GM19463 (cell line): ENCODE measurements at regions not wholly inside any gene's neighbourhood (a gene's known extent, or its start where the extent isn't known, plus 50 kb on each side); places are given as distances from the start of the nearest gene placed in this dataset.

ENCODE experiments used
- ATAC-seq: cut with Tn5 transposase; IDR thresholded peaks from one replicate; pipeline ENCODE4 v1.9.1; 2021; ENCODE audit warnings: mild to moderate bottlenecking, moderate library complexity; ENCODE audit not compliant: unreplicated experiment

DNA sequence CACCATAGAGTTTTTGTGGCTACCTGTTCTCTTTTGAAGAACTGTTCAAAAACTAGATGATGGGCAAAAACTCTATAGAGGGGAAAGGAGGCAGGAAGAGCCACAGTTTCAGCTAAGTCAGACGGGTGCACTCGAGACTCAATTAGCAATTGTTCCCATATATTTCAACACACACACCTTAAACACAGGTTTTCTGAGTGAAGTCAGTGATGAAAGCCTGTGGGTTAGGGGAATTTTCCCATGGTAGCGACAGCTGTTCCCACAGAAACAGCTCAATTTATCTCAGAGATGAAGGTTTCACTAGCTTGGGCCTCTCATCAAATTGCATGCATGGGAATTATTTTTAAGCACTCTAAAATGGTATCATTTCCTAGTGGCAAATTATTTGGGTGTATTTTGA lies 143.4 kb downstream of the ZIC5 start:
- ATAC-seq, result no peak

DNA sequence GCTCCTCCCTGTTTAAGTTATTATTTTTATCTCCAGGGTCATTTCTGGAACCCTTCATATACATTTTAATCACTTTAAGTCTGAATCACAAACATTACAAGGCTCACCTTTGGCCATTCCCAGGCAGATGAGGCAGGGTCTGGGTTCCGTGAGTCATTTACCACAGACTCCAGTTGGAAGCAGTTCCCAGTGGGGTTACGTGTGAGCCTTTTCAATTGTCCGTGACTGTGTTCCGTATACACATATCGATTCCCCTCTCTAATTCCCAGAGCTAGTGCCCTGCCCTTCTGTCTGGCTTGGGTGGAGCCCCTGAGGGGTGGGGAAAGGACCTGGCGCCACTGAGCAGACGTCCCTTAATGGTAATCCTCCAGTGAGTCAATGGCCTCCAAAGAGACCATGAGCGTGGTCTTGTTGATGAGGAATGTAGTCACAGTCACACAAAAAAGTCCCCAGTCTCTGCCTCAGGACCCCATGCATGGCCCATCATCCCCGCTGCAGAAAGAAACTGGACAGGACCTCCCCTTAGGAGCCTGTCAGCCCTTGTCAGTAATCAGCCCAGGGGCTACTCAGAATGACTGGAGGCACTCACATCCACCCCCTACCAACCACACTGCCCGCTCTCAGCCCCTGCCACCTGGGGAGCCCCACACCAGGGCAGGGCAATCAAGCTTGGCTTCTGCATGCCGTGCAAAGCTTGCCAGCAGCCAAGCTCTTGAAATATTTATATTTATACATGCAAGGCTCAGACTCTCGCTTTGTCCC lies 144.4 kb downstream of the ZIC5 start:
- no peak for ATAC-seq

DNA sequence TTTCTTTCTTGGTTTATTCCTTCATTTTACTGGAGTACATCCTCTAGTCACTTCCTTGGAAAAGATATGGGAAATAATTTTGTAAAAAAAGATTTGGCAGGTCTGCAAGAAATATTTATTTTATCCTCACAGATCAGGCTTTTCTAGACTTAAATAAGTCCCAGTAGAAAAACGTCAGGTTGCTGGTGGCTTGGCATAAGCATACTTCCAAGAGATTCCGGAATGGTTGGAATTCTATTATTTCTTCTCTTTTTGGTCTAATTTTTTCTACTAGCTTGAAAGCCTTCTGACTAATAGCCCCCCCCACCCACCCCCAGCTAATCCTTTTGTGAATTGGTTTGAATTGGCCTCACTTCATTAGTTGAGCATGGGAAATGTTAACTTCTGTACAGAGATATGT lies 147.6 kb downstream of the ZIC5 start:
- ATAC-seq, result no peak

DNA sequence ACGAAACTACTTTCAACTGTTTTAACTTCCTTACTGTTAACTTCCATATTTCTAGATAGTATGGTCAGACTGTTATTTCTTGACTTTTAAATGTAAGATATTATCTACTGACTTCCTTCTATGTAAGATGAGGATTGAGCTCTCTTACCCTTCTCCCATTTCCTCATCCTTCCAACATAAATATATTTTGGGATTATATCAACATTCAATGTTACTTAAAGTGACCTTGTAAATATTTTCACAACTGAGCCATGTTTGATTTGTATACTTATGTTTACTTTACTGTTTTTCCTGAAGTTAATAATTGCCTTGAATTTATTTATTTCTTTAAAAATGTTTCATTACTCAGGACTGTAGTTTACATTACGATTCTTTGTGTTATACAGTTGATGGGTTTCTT lies 148.7 kb downstream of the ZIC5 start:
- no peak for ATAC-seq

DNA sequence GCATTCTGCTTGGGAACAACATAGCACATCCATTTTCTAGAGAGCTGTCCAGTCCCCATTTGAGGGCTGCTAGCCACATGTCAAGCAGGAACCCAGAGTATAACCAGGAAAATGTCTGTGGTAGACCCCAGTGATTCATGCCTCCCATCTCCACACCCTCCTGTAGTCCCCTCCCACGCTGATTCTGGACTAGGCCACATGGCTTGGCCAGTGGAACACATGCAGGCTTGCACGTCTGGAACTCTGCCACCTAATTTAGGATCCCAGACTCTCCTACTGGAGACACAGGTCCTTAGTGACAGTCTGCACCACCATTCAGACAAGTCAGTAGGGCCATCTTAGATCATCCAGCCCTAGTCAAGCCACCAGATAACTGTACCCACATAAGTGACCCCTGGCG lies 149.8 kb downstream of the ZIC5 start:
- no peak for ATAC-seq

DNA sequence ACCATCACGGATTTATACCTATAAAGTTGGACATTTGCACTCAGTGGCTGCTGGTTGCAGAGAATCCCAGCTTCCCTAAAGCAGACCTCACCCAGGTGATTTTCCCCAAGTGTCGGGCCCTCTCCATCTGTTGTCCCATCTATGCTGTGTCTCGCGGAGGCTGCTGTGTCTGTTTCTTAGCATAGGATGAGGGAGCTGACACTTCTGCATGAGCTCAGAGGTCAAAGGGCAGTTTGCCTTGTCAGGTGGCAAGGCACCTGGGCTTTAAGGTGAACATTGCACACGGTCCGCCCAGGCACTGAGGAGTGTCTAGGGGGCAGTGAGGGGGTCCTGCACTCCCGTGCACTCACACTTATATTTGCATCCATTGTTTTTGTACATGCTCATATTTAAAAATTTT lies 151.6 kb downstream of the ZIC5 start:
- no peak for ATAC-seq

DNA sequence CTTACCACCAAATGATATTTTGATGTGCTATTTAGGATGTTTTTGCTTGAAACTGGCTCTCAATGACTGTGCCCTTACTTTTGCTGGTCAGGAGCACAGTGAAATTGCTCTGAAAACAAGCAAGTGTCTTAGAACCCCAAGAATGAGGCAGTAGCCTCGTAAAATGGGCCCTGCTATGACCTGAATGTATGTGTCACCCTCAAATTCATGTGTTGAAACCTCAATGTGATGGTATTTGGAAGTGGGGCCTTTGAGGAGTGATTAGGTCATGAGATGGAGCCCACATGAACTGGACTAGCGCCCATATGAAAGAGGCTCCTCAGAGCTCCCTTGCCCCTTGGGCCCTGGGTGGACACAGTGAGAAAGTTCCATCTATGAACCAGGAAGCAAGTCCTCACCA lies 155.2 kb downstream of the ZIC5 start:
- no peak for ATAC-seq

DNA sequence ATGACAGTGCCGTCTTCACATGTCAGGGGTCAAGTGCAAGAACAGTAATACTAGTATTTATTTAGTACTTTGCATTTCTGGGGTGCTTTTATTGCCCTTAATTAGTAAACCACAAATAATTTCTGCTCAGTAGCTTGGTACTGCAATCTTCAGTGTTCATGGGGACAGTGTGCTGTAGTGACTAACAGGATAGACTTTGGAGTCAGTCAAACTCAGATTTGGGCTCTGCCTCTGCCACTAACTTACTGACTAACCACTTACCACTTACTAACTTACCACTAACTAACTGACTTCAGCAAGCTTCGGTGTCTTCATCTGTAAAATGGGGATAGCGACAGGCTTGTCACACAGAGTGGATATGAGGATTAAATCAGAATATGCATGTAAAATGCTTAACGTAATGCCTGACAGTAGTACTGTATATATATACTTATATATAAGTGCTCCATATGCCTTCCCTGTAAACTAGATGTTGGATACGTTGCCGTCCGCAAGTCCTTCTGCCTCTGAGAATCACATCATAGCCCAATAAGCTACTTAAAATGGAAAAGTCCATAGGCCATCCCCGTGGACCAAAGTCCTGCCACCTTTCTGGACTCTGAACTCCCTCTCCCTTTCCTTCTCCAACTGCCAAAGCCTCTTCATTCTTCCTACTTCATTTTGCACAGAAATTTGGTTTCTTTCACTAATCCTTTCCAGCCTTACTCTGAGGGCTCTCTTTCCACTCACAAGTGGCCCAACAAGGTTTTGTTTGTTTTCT lies 158.1 kb downstream of the ZIC5 start:
- ATAC-seq, result no peak

DNA sequence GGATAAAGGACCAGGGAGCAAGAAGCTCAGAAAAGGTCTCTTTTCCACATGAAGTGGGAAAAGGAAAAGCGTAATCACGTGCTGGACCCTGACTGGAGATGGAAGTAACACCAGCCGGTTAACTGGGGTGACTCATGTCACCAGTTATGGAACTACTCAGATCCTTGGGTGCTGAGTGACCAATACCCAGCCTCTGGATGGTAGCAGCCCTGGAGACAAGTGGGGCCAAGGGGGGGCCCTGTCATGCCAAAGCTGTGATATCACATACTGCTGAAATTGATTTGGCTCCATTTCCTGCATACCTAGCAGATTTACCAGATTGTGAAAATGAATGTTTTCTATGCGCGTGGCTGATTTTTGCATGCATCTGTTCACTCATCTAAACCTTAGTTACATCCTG lies 158.9 kb downstream of the ZIC5 start:
- ATAC-seq, result no peak

DNA sequence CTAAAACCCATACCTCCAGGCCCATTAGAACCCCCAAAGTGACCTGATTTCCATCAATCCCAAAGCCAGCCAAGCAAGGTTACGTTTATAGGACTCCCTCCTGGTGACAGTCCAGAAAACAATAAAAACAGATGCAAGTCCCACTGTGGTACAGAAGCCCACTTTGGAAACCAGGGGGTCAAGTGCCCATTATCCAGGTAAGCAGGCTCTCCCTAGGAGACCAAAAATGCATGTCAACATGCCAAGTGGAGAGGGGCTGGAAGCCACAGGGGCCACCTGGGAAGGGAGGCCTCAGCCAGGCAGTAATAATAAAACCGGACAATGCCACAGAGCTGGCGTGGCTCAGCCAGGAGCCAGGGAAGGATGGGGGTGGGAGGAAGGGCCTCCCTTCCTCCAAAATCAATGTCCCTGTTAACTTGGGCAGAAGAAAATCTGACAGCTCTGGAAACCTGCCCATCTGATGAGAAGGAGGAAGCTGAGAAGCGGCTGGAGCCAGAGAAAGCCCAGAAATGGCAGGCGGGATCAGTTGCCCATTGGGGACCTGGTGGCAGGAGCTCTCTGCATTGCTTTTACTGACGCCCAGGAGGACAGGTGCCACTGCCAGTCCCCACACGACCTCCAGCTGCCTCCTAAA lies 160.4 kb downstream of the ZIC5 start:
- ATAC-seq, result no peak

DNA sequence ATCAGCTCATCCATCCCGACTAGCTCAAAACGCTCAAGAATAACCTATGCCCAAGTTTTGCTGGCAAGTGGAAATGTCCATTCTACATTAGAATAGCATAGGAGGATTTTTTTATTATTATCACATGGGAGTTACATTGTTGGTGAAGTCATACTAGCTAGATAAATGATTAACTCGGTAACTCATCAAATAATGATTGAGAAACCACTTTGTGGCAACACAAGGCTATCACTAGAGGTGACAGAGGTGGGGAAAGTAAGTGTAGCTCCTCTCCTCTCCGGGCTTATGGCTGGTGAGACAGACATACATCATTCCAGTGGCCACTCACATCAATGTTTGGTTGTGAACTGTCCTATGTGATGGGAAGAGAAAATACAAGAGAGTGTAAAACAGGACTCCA lies 161.6 kb downstream of the ZIC5 start:
- peak; percentile 45 for ATAC-seq

DNA sequence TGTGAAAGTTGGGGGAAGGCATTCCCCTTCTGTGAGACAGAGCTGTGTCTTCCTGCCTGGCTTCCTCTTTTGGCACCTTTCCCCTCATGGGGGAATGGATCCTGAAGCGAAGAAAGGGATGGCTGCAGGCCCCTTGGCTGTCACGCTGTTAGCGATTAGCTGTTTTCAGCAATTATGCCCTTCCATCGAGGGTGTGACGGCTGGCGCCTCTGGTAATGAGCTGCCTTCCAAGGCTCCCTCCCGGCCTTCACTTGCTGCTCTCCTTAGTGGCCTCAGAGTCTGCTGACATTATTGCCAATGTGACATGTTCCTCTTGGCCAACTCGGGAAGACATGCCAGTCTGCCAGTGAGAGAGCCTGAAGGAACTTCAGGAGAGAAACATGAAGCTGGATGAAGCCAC lies 162.1 kb downstream of the ZIC5 start:
- ATAC-seq, result no peak

DNA sequence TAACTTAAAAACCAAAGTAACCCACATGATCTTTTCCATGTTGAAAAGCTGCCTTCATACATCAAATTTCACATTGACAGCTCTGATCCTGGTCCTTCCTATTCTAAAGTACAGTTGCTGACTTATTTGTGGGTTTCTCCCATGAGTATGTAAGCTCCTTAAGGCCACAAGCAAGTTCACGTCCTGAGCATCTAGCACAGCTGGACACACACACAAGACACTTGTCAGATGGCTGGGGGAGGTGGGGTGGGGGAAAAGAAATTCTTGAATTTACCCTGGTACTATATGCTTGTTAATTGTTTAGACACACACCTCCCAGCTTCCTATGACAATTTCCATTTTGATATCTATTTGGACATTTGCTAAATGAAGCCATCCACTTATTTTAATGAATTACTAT lies 162.8 kb downstream of the ZIC5 start:
- ATAC-seq, result no peak

DNA sequence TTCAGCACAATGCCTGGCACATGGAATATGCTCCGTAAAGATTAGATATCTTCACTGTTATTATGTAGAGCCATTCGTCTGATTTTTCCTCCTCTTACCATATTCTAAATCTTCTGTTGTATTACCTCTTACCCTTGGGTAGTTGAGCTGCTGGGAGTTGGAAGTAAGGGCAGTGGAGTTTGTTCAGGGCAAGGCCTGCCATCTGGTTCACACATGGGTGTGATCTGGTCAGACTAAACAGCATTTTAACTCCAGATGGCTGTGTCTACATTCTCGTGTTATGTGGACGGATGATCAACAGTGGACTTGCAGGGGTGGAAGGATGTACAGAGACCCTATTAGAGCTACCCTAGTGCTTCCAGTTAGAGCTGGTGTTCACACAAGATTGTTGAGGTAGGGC lies 164.9 kb downstream of the ZIC5 start:
- no peak for ATAC-seq

DNA sequence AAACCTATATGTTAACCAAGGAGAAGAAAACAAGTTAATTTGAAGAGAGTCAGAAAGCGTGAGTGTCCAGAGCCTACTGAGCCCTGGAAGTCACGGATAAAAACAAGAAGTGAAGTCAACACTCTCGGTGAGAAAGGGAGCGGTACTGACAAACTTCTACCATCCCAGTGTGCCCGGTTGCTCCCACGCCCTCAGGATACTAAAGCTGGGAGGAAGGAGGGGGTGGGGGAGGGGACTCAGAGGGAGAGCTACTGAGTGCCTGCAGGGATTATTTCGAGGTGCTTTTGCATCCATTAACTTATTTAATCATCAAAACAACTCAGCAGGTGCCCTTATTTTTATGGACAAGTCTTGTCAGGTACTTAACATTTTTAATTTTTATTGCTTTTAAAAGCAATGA lies 166.2 kb downstream of the ZIC5 start:
- no peak for ATAC-seq

DNA sequence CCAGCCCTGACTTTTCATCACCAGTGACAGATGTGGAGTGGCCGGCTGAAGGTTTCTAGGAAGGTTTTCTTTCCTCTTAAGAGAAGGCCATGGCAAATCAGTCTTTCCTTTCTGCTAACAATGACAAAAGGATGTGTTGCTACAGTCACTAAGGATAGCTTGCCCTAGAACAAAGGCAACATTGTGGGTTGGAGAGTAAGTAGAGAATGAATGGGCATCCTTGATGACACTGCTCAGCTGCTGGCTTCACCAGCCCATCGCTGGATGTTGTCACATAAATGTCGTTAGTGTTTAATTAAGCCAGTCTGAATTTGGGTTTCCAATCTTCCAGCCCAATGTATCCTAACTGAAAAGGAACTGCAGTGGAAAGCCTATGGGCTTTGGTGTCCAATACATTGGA lies 168.4 kb downstream of the ZIC5 start:
- no peak for ATAC-seq

DNA sequence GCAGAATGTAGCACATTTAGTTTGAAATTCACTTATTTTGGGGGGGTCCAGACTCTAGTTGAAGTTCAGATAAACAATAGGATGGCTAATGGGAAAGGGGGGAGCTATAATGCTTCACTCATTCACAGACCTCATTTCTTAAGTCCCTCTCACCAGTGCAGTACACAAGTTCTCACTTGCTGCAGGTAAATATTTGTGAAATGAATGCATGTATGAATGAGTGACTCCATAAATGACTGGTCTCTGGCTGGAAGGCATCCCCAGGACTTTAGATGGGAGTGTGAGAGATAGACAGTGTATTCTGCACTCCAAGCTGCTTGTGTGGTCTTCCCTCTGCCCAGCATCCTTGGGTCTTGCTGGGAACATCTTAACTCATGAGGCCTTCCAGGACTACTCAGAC lies 169.2 kb downstream of the ZIC5 start:
- no peak for ATAC-seq

DNA sequence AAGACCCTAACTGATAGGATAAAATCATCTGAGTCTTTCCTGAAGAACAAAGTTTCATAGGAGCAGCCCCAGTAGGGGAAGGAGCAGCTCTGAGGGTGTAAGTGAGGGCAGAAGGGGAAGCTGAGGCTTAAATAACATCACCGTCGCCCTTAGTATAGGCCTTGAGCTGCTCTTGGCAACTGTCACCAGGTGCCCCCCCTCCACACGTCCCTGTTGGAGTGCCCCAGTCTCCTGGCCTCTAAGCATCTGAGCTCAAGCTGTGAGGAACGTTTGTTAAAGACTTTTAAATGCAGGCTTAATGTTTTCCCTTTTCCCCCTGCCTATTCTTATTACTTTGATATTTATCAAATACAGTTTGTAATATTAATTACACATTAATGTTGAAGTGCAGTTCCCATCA lies 170.6 kb downstream of the ZIC5 start:
- ATAC-seq, result no peak

DNA sequence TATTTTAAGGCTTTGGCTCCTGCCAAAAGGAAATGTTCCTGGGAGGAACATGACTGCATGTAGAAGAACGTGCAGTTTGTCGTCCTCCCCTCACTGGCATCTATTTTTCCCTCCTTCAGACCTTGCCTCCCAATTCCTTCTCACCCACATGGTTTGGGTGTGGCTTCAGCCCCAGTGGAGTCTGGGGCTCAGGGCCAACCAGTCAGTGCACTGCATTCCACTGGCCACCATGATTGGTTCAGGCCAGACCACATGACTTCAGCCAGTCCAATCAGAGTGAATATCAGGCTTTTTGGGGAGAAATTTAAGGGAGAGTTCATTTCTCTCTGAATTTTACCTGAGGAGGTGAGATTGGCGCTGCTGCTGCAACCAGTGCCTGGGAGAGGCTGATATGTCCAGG lies 171.6 kb downstream of the ZIC5 start:
- ATAC-seq, result no peak

DNA sequence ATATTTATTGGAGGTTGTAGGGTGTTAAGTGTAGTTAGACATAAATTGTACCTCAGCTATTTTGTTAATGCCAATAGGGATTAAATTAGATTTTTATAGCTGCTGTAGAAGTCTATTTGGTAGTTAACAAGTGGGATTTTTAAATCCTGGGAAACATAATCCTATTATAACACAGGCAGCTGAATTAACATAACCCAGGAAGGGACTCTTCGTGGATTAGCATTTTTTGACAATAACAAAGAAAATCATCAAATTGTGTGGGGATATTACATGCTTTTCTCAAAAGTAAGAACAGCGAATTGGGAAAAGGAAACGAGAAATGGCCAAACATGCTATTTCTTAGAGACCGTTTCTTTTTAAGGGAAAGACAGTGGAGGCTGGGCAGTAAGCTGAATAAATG lies 172.8 kb downstream of the ZIC5 start:
- no peak for ATAC-seq

DNA sequence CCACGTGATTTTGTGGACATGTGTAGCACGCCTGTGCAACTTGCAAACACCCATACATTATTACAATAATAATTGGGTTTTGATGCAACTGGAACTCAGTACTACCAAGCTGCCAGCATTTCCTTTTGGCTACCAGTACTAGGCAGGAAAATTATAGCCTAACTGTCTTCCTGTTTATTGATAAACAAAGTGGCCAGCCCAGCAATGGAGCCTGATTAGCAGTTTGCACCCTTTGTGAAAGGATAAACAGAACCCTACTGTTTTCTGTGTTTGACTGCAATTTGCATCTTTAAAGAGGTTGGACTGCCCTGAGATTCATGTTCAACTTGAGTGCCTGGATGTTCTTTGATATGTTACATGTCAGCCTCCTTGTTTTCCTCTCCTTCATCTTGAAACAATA lies 173.9 kb downstream of the ZIC5 start:
- no peak for ATAC-seq

DNA sequence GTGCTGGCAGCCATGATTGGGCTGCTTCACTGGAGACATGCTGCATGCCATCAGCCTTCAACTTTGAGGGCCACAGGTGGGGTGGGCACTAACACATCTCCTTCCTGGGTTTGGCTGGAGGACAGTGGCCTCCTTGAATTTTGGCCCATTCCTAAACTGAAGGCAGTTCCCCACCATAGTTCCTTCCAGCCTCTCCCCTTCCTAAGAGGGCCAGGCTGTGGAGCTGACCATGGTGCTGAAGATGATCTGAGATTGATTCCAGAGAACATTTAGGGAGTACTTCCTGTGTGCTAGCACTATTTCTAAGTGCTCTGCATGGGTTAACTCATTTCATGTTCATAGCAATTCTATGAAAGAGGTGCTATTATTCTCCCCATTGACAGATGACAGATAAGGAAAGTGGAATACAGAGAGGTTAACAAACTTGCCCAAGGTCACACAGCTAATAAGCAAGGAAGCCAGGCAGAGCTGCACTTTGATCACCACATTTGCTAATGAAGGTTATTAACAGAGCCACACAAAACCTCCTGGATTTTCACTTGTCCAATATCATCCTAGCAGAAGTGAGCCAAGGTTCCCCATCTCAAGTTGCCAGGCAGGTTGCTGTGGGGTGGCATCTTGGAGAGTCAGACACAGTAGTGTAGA lies 175.3 kb downstream of the ZIC5 start:
- no peak for ATAC-seq
